ENCODE measurements at regions not wholly inside any gene's neighbourhood (a gene's known extent, or its start where the extent isn't known, plus 50 kb on each side); places are given as distances from the start of the nearest gene placed in this dataset.

GRCh38 chr1:88275259-88275862 lies 408.7 kb upstream of the PKN2 start:
- TF ChIP-seq CTCF (IDR thresholded peaks at IDR 0.05) (no peak), POLR2A (IDR thresholded peaks at IDR 0.05) (no peak)
